ENCODE measurements at regions not wholly inside any gene's neighbourhood (a gene's known extent, or its start where the extent isn't known, plus 50 kb on each side); places are given as distances from the start of the nearest gene placed in this dataset.

- TF ChIP-seq, protein P1, sequence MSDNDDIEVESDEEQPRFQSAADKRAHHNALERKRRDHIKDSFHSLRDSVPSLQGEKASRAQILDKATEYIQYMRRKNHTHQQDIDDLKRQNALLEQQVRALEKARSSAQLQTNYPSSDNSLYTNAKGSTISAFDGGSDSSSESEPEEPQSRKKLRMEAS (CRISPR knock-in tag; IDR thresholded peaks at IDR 0.05): no peak
- TF ChIP-seq, protein P2, sequence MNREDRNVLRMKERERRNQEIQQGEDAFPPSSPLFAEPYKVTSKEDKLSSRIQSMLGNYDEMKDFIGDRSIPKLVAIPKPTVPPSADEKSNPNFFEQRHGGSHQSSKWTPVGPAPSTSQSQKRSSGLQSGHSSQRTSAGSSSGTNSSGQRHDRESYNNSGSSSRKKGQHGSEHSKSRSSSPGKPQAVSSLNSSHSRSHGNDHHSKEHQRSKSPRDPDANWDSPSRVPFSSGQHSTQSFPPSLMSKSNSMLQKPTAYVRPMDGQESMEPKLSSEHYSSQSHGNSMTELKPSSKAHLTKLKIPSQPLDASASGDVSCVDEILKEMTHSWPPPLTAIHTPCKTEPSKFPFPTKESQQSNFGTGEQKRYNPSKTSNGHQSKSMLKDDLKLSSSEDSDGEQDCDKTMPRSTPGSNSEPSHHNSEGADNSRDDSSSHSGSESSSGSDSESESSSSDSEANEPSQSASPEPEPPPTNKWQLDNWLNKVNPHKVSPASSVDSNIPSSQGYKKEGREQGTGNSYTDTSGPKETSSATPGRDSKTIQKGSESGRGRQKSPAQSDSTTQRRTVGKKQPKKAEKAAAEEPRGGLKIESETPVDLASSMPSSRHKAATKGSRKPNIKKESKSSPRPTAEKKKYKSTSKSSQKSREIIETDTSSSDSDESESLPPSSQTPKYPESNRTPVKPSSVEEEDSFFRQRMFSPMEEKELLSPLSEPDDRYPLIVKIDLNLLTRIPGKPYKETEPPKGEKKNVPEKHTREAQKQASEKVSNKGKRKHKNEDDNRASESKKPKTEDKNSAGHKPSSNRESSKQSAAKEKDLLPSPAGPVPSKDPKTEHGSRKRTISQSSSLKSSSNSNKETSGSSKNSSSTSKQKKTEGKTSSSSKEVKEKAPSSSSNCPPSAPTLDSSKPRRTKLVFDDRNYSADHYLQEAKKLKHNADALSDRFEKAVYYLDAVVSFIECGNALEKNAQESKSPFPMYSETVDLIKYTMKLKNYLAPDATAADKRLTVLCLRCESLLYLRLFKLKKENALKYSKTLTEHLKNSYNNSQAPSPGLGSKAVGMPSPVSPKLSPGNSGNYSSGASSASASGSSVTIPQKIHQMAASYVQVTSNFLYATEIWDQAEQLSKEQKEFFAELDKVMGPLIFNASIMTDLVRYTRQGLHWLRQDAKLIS (CRISPR knock-in tag; IDR thresholded peaks at IDR 0.05; ENCODE audit: borderline replicate concordance): no peak
These were observed 309.9 kb downstream of the GPAM start for GRCh38 chr10:111873621-111874135.

Data from WTC11 (cell line).